Epidermal melanocyte (primary cell): ENCODE measurements at regions not wholly inside any gene's neighbourhood (a gene's known extent, or its start where the extent isn't known, plus 50 kb on each side); places are given as distances from the start of the nearest gene placed in this dataset.
"Not testable (repeated sequence)": the region's sequence is repeated elsewhere in the genome, so short reads cannot be mapped to it uniquely, and the experiment has no call there.

Experiments used
- DNase-seq: peaks from one replicate; pipeline ENCODE4 v3.0.0; 2011; ENCODE audit warnings: low spot score; ENCODE audit not compliant: insufficient read length

DNA sequence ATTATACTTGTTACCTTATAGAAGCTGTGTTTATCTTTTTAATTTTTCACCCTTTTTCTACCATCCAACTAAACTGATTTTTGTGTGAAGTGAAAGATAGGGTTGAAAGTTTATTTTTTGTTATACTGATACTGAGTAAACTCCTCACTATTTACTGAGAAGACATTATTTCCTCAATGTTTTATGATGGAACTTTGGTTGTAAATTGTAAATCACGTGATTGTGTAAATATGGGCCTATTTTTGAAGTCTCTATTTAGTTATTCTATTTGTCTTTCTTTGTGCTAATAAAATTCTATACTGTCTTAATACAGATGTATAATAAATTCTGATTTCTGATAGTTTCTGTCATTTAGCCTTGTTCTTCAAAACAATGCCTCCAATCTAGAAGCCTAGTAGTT is 697.2 kb upstream of the SLC8A1 start:
- no peak for DNase-seq

DNA sequence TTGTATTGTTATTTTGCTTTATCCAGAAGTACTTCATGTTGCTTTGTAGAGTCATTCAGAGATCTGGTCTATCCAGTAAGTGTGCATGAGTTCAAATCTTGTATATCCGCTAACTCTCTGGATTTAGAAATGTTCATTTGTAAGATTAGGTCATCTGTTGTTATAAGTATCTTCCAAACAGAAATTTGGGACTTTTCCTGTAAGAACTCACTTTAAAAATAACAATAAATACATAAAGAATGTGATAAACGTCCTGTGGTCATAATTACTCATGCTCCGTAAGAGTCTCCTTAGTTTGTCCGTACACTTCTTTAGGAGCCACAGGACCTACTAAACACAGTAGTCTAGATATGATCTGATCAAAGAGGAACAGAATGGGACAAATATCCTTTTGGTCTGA is 699.9 kb upstream of the SLC8A1 start:
- DNase-seq = no peak

DNA sequence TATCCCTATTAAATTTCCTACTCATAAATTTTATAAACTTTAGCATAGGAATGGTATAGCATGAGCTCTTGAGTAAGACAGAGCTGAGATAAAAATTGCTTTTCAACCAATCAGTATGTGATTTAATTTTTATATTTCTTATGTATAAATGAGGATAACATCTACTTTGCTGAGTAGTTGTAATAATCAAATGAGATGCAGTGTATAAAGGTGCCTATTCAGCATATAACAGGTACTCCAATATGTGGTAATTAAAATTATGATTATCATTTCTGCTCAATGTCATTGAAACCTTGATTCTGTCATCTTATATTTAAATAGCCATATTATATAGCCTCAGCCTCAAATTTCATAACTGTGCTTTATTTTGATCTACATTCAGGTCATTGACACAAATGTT is 700.4 kb upstream of the SLC8A1 start:
- no peak for DNase-seq

DNA sequence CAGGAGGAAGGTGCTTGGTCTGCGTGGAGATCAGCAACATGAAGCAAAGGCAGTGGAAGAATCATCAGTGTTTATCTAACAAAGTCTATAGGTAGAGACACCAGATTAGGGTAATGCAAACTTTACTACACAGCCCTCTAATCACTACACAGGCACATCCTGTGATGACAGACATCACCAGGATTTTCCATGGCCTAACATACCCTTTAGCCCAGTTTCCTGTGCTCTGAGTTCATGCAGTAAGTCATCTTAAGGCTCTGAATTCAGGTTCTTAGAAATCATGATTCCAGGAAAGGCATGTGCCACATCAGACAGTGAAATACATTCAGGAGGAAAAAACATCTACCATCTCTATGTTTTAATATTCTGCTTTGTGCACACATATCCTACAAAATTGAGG is 708.5 kb upstream of the SLC8A1 start:
- no peak for DNase-seq

DNA sequence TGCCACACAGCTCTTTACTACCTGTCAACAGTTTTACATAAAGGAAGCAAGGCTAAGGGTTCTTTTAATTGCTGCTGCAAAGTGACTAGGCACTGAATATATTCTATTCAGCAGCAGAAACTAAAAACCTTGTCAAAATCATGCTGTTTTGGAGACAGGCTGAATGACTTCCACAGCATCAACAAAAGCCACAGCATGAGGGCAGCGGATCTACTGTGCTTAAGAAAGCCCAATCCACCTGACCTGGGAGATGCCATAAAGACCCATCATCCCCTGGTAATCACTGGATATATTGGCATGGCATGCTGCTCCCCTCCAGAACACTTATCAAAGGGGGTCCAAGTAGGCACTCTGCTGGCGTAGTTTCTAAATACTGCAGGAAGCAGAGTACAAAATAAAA is 715.1 kb upstream of the SLC8A1 start:
- DNase-seq = no peak

DNA sequence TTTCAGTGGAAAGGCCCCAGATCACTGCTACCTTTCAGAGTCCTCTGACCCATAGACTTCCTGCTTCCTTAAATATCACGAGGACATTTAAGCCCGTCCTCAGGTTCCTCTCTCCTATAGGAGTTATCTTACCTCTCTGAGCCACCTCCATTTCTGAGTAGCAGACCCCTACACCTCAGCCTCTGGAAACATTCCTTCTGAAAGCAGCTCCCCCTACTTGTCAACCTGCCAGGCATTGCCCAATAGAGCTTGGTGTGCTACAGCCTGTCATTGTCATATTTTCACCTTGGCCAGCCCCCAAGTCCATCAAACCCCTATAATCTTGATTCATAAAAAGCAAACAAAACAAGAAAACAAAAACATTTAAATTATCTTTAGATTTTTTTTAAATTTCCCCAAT is 717.9 kb upstream of the SLC8A1 start:
- DNase-seq = no peak

DNA sequence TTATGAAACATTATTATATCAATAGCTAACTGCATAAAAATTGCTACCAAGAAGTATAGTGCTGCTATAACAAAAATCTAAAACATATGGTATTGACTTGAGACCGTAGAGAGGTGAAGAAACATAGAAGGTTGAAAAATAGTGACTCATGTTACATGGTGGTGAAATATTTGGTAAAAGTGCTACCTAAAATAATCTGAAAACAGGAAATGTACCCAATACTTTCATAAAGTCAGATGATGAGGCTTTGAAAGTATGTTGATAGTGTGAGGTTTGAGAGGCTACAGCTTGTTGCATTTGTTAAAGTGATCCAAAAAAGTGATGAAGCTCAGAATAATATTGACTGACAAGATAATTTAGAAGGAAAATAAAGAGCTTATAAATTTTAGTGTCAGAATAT is 718.7 kb upstream of the SLC8A1 start:
- DNase-seq = no peak

DNA sequence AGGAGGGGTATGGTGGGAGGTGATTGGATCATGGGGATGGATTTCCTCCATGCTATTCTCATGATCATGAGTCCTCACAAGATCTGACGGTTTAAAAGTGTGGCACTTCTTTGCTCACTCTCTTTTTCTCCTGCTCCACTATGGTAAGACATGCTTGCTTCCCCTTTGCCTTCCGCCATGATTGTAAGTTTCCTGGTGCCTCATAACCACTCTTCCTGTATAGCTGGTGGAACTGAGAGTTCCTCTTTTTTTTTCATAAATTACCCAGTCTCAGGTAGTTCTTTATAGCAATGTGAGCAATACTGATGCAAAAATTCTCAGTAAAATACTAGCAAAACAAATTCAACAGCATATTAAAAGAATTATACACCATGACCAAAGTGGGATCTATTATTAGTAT is 728.5 kb upstream of the SLC8A1 start:
- DNase-seq = no peak

DNA sequence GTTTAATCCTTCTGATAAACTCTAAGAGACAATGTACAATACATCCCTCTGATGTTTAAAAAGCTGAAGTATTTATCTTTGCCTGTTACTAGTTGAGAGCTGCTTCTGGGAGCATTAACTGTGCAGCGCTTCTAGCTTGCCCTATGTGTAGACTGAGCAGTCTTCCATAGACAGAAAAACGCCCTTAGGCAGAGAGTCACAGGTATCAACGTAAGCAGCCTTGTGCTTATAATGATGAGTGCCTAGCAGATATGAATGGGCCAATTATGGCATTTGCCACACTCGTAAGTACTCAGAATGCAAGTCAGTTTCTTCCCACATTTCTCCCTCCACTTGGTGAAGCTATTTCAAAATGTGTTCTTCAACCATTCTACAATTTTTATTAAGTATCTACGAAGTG is 731.1 kb upstream of the SLC8A1 start:
- DNase-seq = no peak

DNA sequence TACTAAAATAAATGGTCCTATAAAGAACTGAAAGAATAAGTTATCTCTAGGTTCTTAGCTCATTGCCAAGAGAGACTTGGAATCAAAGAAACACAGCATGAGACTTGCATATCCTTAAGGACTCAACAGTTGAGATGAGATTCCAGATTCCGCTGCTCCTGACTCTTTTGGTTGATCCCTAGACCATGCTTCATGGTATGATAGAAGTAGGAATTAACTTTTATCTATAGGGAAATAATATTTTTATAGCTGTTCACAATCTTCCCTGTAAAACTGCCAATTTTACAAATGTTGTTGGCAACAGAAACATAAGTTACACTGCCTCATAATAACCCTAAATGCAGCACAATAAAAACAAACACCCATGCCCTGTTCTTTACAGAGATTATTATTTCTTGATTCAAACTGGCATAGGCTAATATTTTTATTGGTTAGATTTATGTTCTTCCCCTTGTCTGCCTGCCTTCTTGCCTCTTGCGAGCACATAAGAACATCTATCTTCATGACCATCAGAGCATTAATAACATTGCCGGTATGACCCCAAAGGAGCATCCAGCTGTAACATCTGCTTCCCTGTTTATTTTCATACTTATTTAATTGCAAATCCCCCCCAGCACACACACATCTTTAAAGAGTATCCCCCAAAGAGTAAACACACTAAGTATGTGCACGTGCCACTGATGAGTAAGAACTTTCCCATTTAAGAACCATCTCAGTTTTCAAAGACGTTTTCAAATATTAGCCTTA is 735.7 kb upstream of the SLC8A1 start:
- DNase-seq = no peak

DNA sequence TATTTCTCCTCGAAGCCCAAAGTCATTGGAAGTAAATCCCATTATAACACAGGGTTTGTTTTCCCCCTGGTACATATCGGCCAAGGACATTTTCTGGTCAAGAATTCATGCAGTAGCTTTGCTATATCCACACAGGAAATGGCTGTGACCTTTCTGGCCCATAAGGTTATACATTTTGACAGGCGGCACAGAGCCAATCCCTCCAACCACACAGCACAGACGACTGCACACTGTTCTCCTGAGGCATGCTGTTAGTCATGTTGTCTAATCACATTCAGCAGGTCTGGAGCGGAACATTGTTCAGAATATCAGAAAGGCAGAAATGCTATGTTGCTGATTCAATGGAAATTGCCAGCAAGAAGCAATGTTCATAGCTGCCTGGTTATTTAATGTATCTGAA is 742.3 kb upstream of the SLC8A1 start:
- no peak for DNase-seq

DNA sequence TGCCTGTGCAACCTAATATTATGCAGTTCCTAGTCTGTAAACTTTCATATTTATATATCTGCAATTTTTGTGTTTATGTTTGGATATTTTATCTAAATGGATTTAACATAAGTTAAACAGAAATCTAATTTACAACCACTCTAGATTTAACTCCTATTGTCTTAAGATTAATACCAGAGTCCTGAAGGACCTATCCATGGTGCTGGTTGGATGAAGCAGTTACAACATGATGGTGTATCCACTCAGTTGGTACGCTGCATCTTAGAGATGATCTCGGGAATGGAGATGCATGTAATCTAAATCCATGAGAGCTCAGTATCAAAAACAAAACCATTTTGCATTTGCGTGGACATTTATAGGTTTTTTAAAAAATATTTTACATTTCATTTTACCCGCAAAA is 745.9 kb upstream of the SLC8A1 start:
- DNase-seq = no peak

DNA sequence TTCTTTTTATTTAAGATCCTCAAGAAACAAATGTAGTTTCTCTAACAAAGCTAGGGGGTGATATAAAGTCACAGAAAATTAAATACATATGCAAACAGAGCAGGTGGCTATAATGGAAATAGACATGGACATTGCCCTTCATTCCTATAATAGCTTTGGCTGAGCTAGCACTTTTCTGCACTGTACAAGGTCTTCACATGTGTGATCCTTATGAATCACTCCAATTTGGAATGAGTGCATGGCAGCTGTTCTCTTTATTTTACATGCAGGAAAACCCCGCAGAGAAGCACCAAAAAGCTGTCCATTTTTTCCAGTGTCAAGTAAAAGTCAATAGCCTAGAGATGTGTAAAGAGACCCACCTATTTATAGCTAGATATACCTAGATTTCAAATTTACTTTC is 747.4 kb upstream of the SLC8A1 start:
- DNase-seq = no peak

DNA sequence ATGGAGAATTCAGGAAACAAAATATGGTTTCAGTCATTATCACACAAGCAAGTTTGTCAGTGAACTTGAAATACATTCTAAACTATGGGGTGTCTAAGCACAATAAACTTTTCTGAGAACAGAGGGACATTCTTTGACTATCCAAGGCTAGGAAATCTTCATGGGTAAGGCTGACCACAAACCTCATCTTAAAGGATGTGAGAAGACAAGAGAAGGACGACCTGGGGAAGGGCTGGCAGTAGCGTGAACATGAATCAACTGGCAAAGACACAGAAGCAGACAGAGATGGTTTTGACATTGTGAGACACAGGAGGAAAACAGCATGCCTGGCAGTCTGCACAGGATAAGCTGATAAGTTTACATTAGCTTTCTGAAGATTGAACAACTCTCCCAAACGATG is 752.4 kb upstream of the SLC8A1 start:
- DNase-seq = no peak

DNA sequence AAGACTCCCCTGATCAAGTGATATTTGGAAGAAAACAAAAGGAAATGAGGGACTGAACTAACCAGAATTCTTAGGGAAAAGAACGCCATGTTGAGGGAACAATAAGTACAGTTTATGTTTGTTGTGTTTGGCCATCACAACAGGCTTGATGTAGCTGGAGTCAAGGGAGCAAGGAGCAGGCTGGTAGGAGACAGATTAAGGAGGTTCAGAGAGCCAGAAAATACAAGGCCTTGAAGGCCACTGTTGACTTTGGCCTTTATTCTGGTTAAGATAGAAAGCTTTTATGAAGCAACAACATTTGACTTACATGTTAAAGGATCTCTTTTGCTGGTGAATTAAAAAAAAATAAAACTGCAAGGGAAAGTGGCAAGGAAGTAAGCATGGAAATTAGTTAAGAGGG is 754.1 kb upstream of the SLC8A1 start:
- DNase-seq = no peak

DNA sequence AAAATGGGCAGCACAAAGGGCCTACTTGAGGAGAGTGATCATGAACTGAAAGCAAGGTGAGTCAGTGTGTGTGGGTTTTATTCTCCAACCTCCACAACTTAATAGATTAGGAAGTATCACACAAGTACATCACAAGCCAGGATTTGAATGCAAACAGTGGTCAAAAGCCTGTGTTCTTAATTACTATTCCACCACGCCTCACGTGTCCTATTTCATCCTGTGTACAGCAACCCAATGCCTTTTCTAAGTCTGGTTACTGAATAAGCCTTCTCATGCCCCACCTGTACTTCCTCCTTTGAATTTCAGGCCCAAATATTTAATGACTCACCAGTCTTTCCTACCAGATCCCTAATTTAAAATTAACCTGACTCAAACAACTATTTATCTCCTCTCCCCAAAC is 755.7 kb upstream of the SLC8A1 start:
- no peak for DNase-seq

DNA sequence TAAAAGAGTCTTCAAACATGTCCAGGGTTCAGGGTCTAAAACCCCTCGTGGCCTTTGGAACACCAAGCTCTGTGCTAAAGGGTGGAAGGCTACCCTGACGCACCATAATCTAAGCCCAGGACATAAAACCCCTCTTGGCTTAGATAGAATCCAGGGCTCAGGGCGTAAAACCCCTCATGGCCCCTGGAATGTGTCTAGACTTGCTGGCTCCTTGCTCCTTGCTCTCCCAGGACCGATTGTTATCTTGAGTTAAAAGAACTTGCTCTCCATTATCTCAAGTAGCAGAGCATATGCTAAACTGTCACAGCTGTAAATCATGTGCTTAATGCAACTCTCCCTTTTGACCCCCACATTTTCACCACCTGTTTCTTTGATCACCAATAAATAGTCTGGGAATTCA is 758.1 kb upstream of the SLC8A1 start:
- not testable (repeated sequence) for DNase-seq

DNA sequence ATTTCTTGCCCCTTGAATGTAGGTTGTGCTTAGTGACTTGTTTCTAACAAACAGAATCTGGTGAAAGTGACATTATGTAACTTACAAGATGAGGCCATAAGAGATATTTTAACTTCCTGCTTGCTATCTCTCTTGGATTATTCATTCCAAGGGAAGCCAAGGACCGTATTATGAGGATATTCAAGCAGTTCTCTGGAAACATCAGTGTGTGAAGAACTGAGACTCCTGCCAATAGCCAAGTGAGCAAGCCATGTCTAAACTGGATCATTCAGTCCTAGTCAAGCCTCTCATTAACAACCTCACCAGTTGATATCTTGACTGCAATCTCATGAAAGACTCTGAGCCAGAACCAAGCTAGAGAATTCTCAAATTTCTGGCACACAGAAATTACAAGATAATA is 765.1 kb upstream of the SLC8A1 start:
- DNase-seq = no peak

DNA sequence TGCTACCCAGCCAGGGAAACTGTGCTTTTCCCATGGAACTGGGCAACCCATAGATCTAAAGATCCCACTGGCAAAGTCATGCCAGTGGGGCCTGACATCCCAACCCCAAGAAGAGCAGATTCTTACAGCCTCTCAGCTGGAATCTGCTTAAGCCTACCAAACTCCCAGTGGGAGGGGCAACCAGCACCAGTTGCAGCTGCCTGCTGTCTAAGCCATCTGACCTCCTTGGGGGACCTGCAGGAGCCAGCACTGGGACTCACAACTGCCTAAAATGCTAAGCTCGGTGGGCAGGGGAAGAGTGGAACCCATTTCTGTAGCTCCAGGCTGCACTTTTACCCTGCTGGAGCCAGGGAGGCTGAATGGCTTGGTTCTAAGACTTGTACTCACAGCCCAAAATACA is 770.7 kb upstream of the SLC8A1 start:
- DNase-seq = no peak

DNA sequence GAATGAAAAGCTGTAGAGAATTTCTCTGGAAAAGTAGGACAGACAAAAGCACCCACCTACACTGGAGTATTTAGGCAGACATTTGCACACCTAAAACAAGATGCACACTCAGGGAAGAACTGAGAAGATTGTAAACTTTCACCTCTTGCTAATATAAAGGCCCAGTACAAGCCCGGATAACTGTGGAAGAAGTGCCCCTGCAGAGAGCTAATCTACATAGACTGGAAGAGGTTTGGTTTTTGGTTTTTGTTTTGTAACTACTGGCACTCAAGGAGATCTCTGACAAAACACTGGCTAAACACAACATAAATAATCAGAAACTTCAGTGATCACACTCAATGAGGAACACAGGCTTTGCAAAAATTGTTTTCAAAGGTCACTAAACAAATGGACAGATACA is 782.2 kb upstream of the SLC8A1 start:
- DNase-seq = no peak

DNA sequence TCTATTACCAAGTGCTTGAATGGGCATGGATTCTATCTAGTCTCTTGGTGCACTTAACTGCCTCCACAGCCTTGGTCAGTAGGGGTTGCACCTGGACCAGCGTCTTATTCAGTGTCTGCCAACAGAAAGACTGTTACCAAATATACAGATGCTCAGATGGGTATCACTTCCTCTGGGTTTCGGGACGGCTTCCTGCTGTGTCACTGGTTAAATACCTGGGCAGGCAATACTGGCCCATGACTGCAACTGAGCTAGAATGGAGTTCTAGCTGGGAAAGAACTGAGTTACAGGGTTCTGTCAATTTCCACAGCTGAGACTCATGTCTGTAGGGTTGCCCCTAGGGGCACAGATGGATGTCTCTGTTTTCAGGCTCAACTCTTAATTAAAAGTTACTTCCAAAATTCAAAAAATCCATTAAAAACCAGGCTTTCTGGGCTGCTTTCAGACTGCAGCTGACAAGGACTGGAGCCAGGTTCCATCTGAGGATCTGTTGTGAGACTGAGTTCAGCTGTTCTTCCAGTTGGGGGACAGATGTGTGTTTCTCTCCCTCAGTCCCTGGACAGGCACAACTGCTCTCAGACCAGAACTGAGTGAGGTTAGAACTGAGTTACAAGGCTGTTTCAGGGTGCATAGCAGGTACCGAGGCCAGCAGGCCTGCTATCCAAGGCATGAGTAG is 789.6 kb upstream of the SLC8A1 start:
- DNase-seq = no peak

DNA sequence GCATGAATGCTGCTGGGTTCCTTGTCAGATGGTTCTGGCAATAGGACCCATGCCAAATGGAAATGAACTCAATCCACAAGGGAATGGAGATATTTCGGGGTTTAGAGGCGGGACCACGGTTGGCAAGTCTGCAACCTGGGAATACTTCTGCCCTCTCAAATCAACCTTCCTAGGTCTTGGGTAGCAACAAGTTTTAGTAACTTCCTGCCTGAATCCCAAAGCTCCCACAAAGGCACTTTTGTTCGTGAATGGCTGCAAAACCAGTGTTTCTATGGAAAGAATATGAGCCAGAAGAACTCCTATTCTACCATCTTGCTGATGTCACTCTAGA is 790.1 kb upstream of the SLC8A1 start:
- no peak for DNase-seq

DNA sequence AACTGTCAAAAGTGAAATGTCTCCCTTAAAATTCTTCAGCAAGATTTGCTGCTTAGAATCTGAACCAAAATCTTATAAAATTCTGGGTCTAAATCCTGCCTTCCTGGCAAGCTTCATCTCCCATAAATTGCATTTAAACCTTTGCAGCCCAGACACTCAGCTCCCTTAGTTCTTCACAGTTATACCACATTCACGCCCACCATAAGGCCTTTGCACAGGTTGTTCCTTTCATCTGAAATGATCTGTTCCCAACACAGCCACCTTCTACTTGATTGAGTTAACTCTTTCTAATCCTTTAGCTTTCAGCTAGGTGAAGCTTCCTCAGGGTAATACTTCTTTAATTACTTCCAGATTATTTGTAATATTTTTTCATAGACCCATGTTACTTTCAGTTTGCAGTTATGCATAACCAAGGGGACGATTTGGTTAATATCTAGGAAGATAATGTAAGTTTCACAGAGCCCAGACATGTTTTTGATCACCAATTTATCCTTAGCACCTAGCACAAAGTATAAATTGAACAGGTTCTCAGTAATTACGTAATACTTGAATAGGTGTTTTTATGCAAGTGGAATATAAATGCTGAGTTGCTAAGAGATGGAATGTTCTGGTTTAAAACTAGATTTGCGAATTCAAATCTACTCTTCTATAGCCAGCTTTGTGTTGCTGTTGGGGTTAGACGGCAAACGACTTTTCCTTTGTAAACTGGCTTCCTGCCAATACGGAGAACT is 779.7 kb upstream of the PKDCC start:
- DNase-seq = no peak
